ENCODE measurements at regions not wholly inside any gene's neighbourhood (a gene's known extent, or its start where the extent isn't known, plus 50 kb on each side); places are given as distances from the start of the nearest gene placed in this dataset.

DNA sequence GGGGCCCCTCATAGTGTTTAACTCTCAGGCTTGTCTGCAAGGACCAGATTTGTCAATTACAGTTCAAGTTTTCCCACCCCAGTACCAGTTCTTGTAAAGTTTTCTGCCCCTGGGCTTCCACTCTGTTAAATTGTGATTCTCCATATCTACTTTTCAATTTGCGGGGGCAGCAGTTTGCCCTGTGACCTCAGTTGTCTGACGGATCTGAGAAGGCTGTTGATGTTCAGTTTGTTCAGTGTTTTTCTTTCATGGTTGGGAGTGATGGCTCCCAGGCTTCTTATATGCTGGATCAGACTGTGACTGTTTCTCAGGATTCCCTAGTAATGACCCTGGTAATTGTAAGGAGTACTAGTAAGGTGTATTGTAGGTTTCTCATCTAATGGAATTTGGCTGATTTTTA, 101.0 kb upstream of the GGTLC1 start:
- H3K4me1 Mint-ChIP-seq = no peaks in the 10 kb centered on the region
- DNase-seq (no peak), ATAC-seq (replicated peaks) (no peak)
- H3K27ac Mint-ChIP-seq = no peak overlapping the region
- H3K4me3 Mint-ChIP-seq = no peak overlapping the region
- peaks cover 4 to 19% of the 10 kb centered on the region in 2 donors for H3K27me3 Mint-ChIP-seq
- H3K36me3 Mint-ChIP-seq = no peaks in the 10 kb centered on the region
- no peaks in the 10 kb centered on the region for H3K9me3 Mint-ChIP-seq

GRCh38 chr20:24086121-24086520, 97.5 kb upstream of the GGTLC1 start:
- H3K27me3 Mint-ChIP-seq = peaks cover under 1 to 4% of the 10 kb centered on the region in 2 donors
- H3K9me3 Mint-ChIP-seq = no peaks in the 10 kb centered on the region
- ATAC-seq (replicated peaks) = no peak
- H3K4me1 Mint-ChIP-seq = no peaks in the 10 kb centered on the region
- no peak overlapping the region for H3K4me3 Mint-ChIP-seq
- H3K27ac Mint-ChIP-seq = no peak overlapping the region
- no peaks in the 10 kb centered on the region for H3K36me3 Mint-ChIP-seq
- no peak for DNase-seq

GRCh38 chr20:24084281-24084680, 95.7 kb upstream of the GGTLC1 start:
- DNase-seq = no peak
- H3K36me3 Mint-ChIP-seq = no peaks in the 10 kb centered on the region

GRCh38 chr20:24081077-24081476, 92.5 kb upstream of the GGTLC1 start:
- Mint-ChIP-seq H3K36me3 (no peaks in the 10 kb centered on the region), H3K4me3 (no peak overlapping the region), H3K4me1 (no peaks in the 10 kb centered on the region), H3K9me3 (peaks cover 0 to 2% of the 10 kb centered on the region in 2 donors), H3K27ac (no peak overlapping the region), H3K27me3 (no peaks in the 10 kb centered on the region)
- ATAC-seq (replicated peaks) (no peak), DNase-seq (no peak)

More at GRCh38 chr20:24084281-24084680, 95.7 kb upstream of the GGTLC1 start:
- no peak overlapping the region for H3K4me3 Mint-ChIP-seq
- no peak for ATAC-seq (replicated peaks)
- H3K4me1 Mint-ChIP-seq = no peaks in the 10 kb centered on the region
- H3K27me3 Mint-ChIP-seq = no peaks in the 10 kb centered on the region
- H3K9me3 Mint-ChIP-seq = no peaks in the 10 kb centered on the region
- no peak overlapping the region for H3K27ac Mint-ChIP-seq

- DNase-seq (no peak), ATAC-seq (replicated peaks) (no peak)
- H3K36me3 Mint-ChIP-seq = no peaks in the 10 kb centered on the region
- no peak overlapping the region for H3K27ac Mint-ChIP-seq
- no peaks in the 10 kb centered on the region for H3K27me3 Mint-ChIP-seq
- no peaks in the 10 kb centered on the region for H3K4me1 Mint-ChIP-seq
- H3K4me3 Mint-ChIP-seq = no peak overlapping the region
- peaks cover 0 to 2% of the 10 kb centered on the region in 2 donors for H3K9me3 Mint-ChIP-seq
Measured at GRCh38 chr20:24079661-24080412, 91.3 kb upstream of the GGTLC1 start.

DNA sequence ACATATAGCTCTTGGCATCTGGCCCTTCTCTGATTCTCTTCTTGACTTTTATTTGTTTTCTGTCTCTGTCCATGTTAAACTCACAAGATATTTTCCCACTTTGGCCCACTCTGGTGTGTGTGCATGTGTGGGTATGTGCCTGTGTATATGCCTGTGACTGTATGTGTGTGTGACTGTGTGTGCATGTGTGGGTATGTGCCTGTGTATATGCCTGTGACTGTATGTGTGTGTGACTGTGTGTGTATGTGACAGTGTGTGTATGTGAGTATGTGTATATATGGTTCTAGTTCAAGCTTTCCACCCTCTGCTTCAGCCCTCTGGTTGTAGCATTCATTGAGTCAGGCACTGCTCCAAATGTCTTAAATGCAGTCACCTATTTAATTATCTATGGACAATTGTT, 88.6 kb upstream of the GGTLC1 start:
- no peak for DNase-seq
- Mint-ChIP-seq H3K27ac (no peak overlapping the region), H3K4me1 (no peaks in the 10 kb centered on the region), H3K4me3 (no peak overlapping the region), H3K27me3 (no peaks in the 10 kb centered on the region), H3K36me3 (no peaks in the 10 kb centered on the region), H3K9me3 (peaks cover 0 to 2% of the 10 kb centered on the region in 2 donors)
- no peak for ATAC-seq (replicated peaks)

DNA sequence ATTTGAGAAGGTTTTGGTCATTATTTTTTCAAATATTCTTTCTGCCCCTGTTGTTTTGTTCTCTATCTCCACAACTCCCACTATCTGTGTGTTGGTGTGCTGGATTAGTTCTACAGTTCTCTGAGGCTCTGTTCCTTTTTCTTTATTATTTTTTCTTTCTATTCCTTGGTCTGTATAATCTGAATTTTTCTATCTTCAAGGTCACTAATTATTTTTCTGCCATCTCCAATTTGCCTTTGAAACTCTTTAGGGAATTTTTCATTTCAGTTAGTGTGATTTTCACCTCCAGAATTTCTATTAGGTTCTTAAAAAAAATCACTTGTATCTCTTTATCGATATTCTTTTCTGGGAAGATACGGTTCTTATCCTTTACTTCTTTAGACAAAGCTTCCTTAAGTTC, 82.1 kb upstream of the GGTLC1 start:
- Mint-ChIP-seq H3K9me3 (peaks cover 14 to 17% of the 10 kb centered on the region in 2 donors), H3K4me1 (peaks cover 0 to 6% of the 10 kb centered on the region in 2 donors), H3K4me3 (no peak overlapping the region), H3K27me3 (peaks cover 4% of the 10 kb centered on the region in 2 donors), H3K36me3 (no peaks in the 10 kb centered on the region), H3K27ac (no peak overlapping the region)
- no peak for DNase-seq
- no peak for ATAC-seq (replicated peaks)

DNA sequence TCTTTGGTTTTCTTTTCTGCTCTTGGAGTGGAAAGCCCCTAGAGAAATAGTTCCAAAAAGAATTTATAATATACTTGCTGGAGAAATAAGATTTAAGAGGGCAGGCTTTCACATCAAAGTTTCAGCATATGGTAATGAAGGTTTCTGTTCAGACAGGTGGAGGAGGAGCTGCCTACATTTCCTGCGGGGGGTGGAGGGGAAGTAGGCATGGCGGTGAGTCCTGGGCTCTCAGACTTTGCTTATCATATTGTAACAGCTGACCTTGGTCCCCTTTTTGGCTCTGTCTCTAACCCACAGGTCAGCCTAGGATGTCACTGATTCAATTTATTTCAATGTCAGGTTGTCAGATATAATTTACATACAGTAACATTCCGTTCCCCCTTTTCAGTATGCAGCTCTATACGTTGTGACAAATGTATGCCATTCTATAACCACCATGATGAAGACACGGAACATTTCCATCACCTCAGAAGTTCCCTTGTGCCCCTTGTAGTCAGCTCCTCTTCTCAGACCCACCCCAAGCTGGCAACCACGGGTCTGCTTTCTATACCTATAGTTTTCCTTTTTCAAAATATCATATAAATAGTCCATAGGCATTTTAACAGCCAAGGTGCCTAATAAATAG, 77.6 kb upstream of the GGTLC1 start:
- Mint-ChIP-seq H3K4me1 (peaks cover 0 to 6% of the 10 kb centered on the region in 2 donors), H3K27ac (no peak overlapping the region), H3K27me3 (peaks cover 8 to 9% of the 10 kb centered on the region in 2 donors), H3K36me3 (no peaks in the 10 kb centered on the region), H3K9me3 (peaks cover 7 to 12% of the 10 kb centered on the region in 2 donors), H3K4me3 (peak overlapping the region in 1 of 2 donors; percentile 48)
- ATAC-seq (replicated peaks) = peak in 1 of 2 donors; percentile 31
- no peak for DNase-seq

GRCh38 chr20:24064915-24065314, 76.3 kb upstream of the GGTLC1 start:
- peaks cover 0 to 3% of the 10 kb centered on the region in 2 donors for H3K9me3 Mint-ChIP-seq
- peaks cover 8 to 9% of the 10 kb centered on the region in 2 donors for H3K27me3 Mint-ChIP-seq
- H3K4me3 Mint-ChIP-seq = no peak overlapping the region
- no peak for ATAC-seq (replicated peaks)
- DNase-seq = no peak
- H3K4me1 Mint-ChIP-seq = peaks cover 0 to 6% of the 10 kb centered on the region in 2 donors
- H3K36me3 Mint-ChIP-seq = no peaks in the 10 kb centered on the region
- no peak overlapping the region for H3K27ac Mint-ChIP-seq

DNA sequence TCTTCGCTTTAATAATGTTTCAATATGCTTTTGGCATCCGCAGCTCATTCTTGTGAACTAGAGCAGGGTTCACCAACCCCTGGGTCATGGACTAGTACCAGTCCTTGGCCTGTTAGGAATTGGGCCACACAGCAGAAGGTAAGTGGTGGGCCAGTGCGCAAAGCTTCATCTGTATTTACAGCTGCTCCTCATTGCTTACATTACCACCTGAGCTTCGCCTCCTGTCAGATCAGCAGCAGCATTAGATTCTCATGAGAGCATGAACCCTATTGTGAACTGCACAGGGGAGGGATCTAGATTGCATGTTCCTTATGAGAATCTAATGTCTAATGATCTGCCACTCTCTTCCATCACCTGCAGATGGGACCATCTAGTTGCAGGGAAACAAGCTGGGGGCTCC, 75.5 kb upstream of the GGTLC1 start:
- H3K27ac Mint-ChIP-seq = no peak overlapping the region

GRCh38 chr20:24063100-24063499, 74.5 kb upstream of the GGTLC1 start:
- no peak for DNase-seq
- ATAC-seq (replicated peaks) = no peak
- H3K4me3 Mint-ChIP-seq = no peak overlapping the region
- no peaks in the 10 kb centered on the region for H3K9me3 Mint-ChIP-seq
- H3K36me3 Mint-ChIP-seq = no peaks in the 10 kb centered on the region
- peaks cover 0 to 6% of the 10 kb centered on the region in 2 donors for H3K4me1 Mint-ChIP-seq
- peaks cover 8 to 9% of the 10 kb centered on the region in 2 donors for H3K27me3 Mint-ChIP-seq
- no peak overlapping the region for H3K27ac Mint-ChIP-seq

More for the DNA sequence above, 75.5 kb upstream of the GGTLC1 start:
- Mint-ChIP-seq H3K36me3 (no peaks in the 10 kb centered on the region), H3K27me3 (peaks cover 8 to 9% of the 10 kb centered on the region in 2 donors), H3K4me3 (no peak overlapping the region), H3K4me1 (peaks cover 0 to 6% of the 10 kb centered on the region in 2 donors), H3K9me3 (no peaks in the 10 kb centered on the region)
- no peak for ATAC-seq (replicated peaks)
- DNase-seq = no peak

DNA sequence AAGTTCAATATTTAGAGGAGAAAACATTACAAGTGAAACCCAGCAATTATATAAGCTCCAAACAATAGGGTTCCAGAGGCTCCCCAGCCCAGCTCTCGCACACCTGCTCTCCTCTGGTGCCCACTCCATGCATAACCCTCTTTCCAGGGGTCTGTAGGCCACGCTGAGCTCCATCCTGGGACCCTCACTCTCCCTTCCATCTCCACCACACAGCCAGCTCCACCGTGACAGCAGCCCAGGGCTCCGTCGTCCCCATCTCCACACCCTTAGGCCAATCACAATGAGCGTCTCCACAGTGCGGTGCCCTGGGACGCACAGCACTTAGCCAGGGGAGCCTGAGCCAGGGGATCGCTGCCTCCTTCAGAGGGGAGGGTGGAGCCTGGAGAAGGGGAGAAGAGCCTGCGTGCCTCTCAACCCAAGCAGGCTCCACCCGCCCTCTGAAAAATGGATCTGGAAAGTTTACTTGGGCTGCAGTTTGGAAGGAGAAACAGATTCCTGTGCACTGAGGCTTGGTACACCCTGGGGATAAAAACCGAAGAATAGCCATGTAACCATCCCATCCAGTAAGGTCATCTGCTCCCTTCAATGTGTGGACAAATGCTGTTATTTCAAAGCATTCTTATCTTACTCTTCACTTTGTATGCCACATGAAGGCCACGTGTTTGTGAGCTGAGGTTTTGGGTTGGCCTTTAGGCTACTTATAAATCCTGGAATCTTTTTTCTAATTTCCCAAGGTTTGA, 72.4 kb upstream of the GGTLC1 start:
- no peak overlapping the region for H3K4me3 Mint-ChIP-seq
- no peak overlapping the region for H3K27ac Mint-ChIP-seq
- H3K4me1 Mint-ChIP-seq = peaks cover 0 to under 1% of the 10 kb centered on the region in 2 donors
- no peaks in the 10 kb centered on the region for H3K9me3 Mint-ChIP-seq
- no peak for DNase-seq
- no peaks in the 10 kb centered on the region for H3K36me3 Mint-ChIP-seq
- peaks cover 4 to 6% of the 10 kb centered on the region in 2 donors for H3K27me3 Mint-ChIP-seq
- ATAC-seq (replicated peaks) = no peak

GRCh38 chr20:24059174-24059573, 70.6 kb upstream of the GGTLC1 start:
- Mint-ChIP-seq H3K4me1 (no peaks in the 10 kb centered on the region), H3K36me3 (no peaks in the 10 kb centered on the region), H3K27ac (no peak overlapping the region), H3K4me3 (no peak overlapping the region), H3K9me3 (no peaks in the 10 kb centered on the region), H3K27me3 (no peaks in the 10 kb centered on the region)
- no peak for DNase-seq
- no peak for ATAC-seq (replicated peaks)

GRCh38 chr20:24056491-24056890, 67.9 kb upstream of the GGTLC1 start:
- Mint-ChIP-seq H3K4me1 (no peaks in the 10 kb centered on the region), H3K27ac (no peak overlapping the region), H3K36me3 (no peaks in the 10 kb centered on the region), H3K4me3 (no peak overlapping the region), H3K27me3 (no peaks in the 10 kb centered on the region), H3K9me3 (no peaks in the 10 kb centered on the region)
- no peak for DNase-seq
- ATAC-seq (replicated peaks) = no peak
